ENCODE measurements at regions not wholly inside any gene's neighbourhood (a gene's known extent, or its start where the extent isn't known, plus 50 kb on each side); places are given as distances from the start of the nearest gene placed in this dataset.
A peak's percentile ranks its signal among the peaks of the same experiment; 100 is the strongest.

DNA sequence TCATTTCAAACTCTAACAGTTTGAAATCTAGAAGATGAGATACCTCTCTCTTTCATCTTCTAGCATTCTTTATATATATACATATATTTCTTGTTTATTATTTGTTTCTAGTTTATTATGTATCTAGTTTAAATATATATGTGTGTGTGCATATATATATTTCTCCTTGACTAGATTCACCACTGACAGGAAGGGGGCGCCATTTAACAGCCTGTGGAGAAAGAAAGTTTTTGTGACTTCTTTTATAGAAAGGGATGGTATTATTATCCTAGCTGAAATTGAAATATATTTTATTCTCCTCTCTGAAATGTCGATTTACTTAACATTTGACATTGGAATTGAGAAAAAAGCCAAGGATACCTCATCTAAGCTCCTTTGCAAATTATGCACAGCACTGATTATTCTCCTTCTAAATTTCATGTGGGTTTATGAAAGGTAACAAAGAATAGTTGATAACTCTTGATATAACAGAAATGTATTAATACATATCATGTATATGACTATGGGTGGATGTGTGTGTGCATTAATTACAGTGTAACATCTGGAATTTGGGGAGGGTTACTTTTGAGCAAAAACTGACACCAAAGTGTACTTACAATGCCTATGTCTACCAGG is 160.7 kb upstream of the NT5C1B start:
- peak; percentile 38 for DNase-seq (ENCODE audit: low read depth)

GRCh38 chr2:18745431-18746272 is 156.3 kb upstream of the NT5C1B start:
- no peak for FAIRE-seq
- TF ChIP-seq, protein P1, sequence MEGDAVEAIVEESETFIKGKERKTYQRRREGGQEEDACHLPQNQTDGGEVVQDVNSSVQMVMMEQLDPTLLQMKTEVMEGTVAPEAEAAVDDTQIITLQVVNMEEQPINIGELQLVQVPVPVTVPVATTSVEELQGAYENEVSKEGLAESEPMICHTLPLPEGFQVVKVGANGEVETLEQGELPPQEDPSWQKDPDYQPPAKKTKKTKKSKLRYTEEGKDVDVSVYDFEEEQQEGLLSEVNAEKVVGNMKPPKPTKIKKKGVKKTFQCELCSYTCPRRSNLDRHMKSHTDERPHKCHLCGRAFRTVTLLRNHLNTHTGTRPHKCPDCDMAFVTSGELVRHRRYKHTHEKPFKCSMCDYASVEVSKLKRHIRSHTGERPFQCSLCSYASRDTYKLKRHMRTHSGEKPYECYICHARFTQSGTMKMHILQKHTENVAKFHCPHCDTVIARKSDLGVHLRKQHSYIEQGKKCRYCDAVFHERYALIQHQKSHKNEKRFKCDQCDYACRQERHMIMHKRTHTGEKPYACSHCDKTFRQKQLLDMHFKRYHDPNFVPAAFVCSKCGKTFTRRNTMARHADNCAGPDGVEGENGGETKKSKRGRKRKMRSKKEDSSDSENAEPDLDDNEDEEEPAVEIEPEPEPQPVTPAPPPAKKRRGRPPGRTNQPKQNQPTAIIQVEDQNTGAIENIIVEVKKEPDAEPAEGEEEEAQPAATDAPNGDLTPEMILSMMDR (IDR thresholded peaks at IDR 0.05; ENCODE audit: insufficient read depth, low read length, severe bottlenecking): no peak

More for the DNA sequence above, 160.7 kb upstream of the NT5C1B start:
- no peak for FAIRE-seq
- TF ChIP-seq, protein P1 (IDR thresholded peaks at IDR 0.05; ENCODE audit: insufficient read depth, low read length, severe bottlenecking): peak; percentile 34
- no peaks in the 10 kb centered on the region for H3K27me3 ChIP-seq (ENCODE audit: control insufficient read depth, insufficient read depth, low read length)
- no peaks in the 10 kb centered on the region for H3K36me3 ChIP-seq (ENCODE audit: control insufficient read depth, insufficient read depth, low read length)
- no peak overlapping the region for H3K4me3 ChIP-seq (ENCODE audit: low read depth, low read length)

GRCh38 chr2:18741895-18742732 is 152.7 kb upstream of the NT5C1B start:
- no peaks in the 10 kb centered on the region for H3K36me3 ChIP-seq (ENCODE audit: control insufficient read depth, insufficient read depth, low read length)
- DNase-seq (ENCODE audit: low read depth) (no peak), FAIRE-seq (no peak)
- TF ChIP-seq, protein P1 (IDR thresholded peaks at IDR 0.05; ENCODE audit: insufficient read depth, low read length, severe bottlenecking): no peak
- no peak overlapping the region for H3K4me3 ChIP-seq (ENCODE audit: low read depth, low read length)
- no peaks in the 10 kb centered on the region for H3K27me3 ChIP-seq (ENCODE audit: control insufficient read depth, insufficient read depth, low read length)

More at GRCh38 chr2:18745431-18746272, 156.3 kb upstream of the NT5C1B start:
- Histone ChIP-seq H3K4me3 (ENCODE audit: low read depth, low read length) (no peak overlapping the region), H3K36me3 (ENCODE audit: control insufficient read depth, insufficient read depth, low read length) (no peaks in the 10 kb centered on the region), H3K27me3 (ENCODE audit: control insufficient read depth, insufficient read depth, low read length) (no peaks in the 10 kb centered on the region)
- DNase-seq (ENCODE audit: low read depth): no peak

DNA sequence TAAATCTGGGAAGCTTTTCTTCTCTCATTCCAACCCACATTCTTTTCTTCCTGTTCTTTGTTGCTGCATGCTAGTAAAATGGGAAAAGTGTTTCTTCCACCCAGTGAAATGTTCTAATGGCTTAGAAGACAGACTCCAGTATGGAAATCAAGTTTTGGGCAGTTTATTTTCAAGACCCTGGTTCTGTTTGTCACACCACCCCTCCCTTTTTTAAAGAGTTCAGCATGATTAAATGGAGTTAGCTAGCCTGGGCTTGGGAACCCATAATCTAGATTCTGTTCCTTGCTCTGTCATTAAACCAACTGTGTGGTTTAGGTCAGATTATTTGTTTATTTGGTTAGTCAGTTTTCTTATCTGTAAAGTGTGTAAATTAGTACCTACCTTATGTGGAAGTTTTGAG is 151.8 kb upstream of the NT5C1B start:
- no peak overlapping the region for H3K4me3 ChIP-seq (ENCODE audit: low read depth, low read length)
- H3K27me3 ChIP-seq (ENCODE audit: control insufficient read depth, insufficient read depth, low read length): no peaks in the 10 kb centered on the region
- H3K36me3 ChIP-seq (ENCODE audit: control insufficient read depth, insufficient read depth, low read length): no peaks in the 10 kb centered on the region
- DNase-seq (ENCODE audit: low read depth) (no peak), FAIRE-seq (no peak)
- TF ChIP-seq, protein P1 (IDR thresholded peaks at IDR 0.05; ENCODE audit: insufficient read depth, low read length, severe bottlenecking): no peak

- FAIRE-seq (no peak), DNase-seq (ENCODE audit: low read depth) (no peak)
- Histone ChIP-seq H3K27me3 (ENCODE audit: control insufficient read depth, insufficient read depth, low read length) (no peaks in the 10 kb centered on the region), H3K36me3 (ENCODE audit: control insufficient read depth, insufficient read depth, low read length) (no peaks in the 10 kb centered on the region), H3K4me3 (ENCODE audit: low read depth, low read length) (no peak overlapping the region)
- TF ChIP-seq, protein P1 (IDR thresholded peaks at IDR 0.05; ENCODE audit: insufficient read depth, low read length, severe bottlenecking): no peak
Observed at GRCh38 chr2:18740474-18740881, 151.1 kb upstream of the NT5C1B start.
